DMS114 treated with DMSO at 0.1 percent for 48 hours (cell line): ENCODE measurements at regions not wholly inside any gene's neighbourhood (a gene's known extent, or its start where the extent isn't known, plus 50 kb on each side); places are given as distances from the start of the nearest gene placed in this dataset.
"Not testable (repeated sequence)": the region's sequence is repeated elsewhere in the genome, so short reads cannot be mapped to it uniquely, and the experiment has no call there.

Experiments used
- DNase-seq: peaks from one replicate; lab custom pipeline; 2025; ENCODE audit not compliant: unreplicated experiment; lab: John Stamatoyannopoulos, UW

DNA sequence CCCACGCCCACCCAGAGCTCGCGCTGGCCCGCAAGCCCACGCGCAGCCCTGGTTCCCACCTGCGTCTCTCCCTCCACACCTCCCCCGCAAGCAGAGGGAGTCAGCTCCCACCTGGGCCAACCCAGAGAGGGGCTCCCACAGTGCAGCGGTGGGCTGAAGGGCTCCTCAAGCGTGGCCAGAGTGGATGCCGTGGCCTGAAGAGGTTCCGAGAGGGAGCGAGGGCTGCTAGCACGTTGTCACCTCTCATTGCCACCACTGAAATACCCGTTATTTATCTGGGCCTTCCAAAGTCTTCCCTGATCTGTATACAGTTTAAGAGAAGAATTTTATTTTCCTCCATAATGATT lies 88.3 kb upstream of the MYLIP start:
- DNase-seq = no peak

DNA sequence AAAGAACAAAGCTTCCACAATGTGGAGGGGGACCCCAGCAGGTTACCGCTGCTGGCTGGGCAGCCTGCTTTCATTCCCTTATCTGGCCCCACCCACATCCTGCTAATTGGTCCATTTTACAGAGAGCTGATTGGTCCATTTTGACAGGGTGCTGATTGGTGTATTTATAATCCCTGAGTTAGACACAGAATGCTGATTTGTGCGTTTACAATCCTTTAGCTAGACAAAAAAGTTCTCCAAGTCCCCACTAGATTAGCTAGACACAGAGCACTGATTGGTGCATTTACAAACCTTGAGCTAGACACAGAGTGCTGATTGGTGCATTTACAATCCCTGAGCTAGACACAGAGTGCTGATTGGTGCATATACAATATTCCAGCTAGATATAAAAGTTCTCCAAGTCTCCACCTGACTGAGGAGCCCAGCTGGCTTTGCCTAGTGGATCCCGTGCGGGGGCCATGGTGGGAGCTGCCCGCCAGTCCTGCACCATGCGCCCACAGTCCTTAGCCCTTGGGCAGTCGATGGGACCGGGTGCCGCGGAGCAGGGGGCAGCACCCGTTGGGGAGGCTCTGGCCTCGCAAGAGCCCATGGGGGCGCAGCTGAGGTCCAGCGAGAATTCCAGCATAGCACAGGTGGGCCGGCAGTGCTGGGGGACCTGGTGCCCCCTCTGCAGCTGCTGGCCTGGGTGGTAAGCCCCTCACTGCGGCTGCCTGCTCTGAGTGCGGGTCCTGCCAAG lies 88.8 kb upstream of the MYLIP start:
- DNase-seq = not testable (repeated sequence)

DNA sequence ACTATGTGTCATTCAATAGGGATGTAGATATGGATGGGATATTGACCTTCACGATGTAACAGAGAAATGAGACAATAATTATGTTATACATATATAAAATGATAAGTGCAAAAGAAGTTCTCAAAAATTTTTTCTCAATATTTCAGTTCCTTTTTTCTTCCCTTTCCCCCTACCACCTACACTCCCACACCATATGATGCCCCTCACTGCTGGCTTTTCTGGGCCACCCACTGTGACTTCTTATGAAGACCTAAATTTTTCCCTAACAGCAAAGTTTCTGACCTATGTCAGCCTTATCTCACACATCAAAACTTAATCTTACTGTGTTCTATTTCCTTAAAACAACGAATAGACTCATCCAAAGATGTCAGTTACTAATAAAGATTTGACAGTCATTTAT lies 89.9 kb upstream of the MYLIP start:
- no peak for DNase-seq

DNA sequence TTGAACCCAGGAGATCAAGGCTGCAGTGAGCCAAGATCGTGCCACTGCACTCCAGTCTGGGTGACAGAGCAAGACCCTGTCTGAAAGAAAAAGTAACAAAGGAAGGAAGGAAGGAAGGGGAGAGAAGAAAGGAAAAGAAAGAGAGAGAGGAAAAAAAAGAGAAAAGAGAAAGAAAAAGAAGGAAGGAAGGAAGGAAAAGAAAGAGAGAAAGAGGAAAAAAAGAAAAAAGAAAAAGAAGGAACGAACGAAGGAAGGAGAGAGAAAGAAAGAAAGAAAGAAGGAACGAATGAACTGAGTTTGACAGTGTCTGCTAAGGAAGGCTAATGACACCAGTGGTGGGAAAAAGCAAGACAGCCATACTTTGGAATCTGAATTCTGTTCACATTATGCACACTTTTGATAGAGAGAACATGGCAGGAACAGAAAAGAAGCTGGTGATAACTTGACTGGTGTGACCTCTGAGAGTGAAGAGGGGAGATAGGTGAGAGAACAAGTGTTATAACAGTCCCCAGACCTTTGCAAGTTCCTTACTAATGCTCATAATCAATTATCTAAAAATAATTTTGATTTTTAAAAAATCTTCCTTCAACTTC lies 93.3 kb upstream of the MYLIP start:
- DNase-seq = no peak

DNA sequence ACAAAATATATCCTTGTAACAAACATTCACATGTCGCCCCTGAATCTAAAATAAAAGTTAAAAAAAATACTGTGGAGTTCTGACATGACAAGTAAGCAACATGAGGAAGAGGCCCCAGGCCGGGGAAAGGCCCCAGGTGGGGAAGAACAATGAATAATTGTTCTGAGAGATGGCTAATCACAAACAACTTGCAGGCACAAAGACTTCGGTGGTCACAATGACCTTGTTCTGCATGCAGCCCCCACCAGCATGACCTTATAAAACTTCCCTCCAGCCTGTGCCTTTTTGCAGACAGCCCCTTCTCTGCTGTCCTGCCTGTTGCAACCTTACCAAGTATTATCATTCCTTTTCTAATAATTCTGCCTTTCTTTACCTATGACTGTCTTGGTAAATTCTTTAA lies 95.7 kb upstream of the MYLIP start:
- DNase-seq = no peak

DNA sequence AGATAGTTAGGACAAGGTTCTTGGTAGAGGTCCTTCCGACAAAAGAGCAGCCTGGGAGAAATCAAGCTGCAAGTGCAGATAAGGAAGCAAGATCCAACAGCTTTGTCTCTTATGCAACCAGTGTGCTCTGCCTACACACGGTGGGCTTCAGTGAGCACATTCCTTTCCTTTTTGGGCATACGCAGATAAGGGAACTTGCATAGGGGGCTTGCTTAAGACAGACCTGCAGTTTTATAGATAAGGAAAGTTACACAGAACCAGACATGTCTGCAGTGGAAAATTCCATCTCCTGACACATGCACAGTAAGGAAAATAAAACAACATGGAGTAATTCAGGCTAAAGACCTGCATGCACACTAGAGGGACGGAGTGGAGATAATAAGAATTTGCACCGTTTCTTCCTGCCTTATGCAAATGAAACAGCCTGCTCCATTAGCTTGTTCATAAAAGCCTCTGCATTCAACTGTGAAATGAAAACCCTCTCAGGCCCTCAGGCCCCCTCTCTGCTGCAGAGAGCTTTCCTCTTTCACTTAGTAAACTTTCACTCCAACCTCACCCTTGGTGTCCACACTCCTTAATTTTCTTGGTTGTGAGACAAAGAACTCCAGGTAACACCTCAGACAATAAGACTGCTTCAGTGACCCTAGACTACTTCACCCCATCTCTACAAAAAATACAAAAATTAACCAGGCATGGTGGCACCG lies 97.5 kb upstream of the MYLIP start:
- DNase-seq = no peak

DNA sequence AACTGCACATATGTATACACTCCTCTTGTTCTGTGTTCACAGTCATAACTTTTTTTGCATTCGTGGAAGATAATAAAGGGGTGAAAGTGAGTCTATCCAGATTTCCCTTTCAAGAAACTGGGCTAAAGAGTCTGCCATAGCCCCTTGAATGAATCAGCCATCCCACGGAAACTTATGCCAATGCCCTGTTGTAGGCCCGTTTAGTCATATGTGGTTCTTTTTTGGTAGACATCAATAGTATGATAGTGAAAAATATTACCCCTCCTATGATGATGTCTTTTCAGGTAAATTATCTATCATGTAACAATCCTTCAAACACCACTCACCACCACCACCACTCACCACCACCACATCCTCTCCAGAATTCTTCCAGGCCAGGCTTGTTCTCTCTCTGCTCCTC lies 99.9 kb upstream of the MYLIP start:
- DNase-seq = no peak

DNA sequence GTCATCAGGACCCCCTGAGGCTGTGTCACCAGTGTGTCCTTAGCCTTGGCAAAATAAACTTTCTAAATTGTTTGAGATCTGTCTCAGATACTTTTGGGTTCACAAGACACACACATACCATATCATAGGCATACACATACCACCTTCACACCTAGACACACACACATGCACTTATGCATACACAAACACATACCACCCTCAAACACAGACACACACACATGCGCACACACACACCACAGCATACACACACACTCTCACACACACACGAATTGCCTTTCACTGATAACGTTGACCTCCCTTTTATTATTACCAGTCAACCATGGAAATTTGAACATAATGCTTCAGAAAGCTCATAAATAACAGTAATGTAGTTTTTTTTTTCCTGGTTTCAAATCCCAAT lies 108.6 kb upstream of the MYLIP start:
- no peak for DNase-seq

DNA sequence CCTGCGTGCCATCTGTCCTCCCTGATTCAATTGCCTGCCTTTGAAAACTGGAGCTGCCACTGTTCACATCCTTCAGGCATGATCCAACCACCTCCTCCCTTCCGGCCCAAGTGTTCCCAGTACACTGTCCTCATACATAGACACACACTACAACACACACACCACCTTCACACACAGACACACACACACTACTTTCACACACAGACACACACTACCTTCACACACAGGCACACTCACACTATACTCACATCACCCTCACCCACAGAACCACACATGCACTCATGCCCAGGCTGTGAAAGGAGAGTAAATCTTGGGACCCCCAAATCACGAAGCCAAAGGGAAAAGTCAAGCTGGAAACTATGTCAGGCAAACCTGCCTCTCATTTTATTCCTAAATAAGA lies 109.4 kb upstream of the MYLIP start:
- no peak for DNase-seq

DNA sequence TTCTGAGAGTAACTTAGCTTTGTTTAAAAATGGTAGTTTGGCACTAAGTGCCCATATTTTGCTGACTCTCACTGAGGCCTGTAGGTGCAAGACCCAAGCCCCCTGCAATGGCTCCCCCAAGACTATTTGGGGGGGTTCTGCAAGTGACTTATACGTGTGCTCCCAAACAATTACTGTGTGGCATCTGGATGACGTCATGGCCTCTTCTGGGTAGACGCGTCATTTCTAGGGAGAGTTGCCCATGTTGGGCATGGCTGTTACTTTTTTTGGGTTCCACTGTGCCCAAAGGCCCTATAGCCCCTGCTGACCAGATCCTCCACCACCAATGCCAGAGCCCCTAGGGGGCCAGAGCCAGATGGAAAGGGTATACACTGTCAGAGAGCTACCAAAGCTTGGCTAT lies 110.3 kb upstream of the MYLIP start:
- no peak for DNase-seq

DNA sequence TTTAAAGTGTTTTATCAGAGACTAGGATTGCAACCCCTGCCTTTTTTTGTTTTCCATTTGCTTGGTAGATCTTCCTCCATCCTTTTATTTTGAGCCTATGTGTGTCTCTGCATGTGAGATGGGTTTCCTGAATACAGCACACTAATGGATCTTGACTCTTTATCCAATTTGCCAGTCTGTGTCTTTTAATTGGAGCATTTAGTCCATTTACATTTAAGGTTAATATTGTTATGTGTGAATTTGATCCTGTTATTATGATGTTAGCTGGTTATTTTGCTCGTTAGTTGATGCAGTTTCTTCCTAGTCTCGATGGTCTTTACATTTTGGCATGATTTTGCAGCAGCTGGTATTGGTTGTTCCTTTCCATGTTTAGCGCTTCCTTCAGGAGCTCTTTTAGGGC lies 114.6 kb upstream of the MYLIP start:
- DNase-seq = not testable (repeated sequence)

DNA sequence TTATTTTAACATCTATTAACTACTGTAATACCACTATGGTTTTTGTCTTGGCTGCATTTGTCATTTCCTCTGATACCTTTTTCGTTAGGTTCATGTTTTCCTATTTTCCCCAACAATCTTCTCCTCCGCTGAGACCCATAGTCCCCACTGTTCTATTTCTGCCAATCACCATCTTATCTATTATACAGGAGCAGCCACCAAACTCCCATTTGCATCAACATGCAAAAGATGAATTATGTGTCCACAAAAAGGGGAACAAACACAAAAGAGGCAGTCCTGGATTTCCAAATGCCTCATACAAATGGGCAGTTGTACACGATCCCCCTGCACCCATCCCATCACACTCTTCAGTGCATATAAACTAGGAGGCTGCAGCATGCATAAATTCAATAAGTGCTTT lies 121.7 kb upstream of the MYLIP start:
- no peak for DNase-seq

DNA sequence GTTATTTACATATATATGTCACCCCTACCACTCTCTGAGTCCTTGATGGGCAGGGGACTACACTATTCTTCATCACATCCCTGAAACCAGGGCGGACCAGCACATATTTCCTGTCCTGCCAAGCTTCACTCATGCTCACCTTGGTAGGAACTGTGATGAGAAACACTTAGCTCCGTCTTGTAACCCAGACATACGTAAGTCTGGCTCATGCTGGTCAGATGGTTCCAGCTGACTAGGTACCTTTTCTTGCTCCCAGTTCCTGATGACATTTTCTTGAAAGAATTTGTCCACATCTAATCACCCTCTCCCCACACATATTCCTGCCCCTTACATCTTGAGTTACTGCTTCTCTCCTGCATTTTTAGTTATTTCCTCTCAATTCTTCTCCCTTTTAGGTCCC lies 122.2 kb upstream of the MYLIP start:
- no peak for DNase-seq

DNA sequence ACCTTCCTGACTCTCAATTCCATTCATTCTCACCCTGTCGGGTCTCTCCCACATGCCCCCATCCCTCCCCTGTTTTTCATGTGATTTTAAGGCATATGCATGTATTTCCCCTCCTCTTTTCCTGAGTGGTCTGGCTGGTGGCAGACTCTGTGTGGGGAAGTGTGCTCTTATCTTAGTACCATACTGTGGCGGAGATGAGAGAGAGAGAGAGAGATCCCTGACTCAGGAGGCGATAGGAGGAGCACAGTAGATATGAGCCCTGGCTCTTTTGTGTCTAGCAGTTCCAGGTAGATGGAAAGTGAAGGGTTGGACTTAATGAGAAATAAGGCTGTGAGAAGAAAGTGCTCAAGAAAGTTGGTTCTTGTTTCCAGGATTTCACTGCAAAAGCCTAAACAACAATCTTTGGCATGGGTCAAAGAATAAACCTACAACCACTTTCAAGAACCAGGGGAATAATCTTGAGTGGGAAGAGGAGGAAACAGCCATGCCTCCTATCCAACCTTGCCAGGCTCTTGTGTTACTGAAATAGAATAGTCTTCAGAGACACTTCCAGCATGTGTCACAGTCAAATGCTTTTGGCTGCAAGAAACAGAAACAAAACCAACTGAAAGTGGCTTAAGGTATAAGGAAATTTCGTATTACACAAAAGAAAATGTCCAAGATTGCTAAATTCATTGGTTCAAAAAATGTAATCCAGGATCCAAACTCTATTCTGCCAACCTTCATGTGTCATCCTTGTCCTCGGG lies 123.8 kb upstream of the MYLIP start:
- no peak for DNase-seq

DNA sequence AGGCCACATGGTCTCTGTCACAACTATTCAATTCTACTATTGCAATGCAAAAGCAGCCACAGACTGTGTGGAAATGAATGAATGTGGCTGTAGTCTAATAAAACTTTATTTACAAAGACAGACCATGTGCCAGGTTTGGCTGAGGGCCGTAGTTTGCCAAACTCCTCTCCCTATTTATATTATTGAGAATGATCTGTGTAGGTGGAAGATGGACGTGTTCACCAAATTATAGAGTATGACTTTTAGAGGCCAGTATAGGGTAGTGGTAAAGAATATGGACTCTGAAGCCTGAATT lies 125.7 kb upstream of the MYLIP start:
- no peak for DNase-seq

DNA sequence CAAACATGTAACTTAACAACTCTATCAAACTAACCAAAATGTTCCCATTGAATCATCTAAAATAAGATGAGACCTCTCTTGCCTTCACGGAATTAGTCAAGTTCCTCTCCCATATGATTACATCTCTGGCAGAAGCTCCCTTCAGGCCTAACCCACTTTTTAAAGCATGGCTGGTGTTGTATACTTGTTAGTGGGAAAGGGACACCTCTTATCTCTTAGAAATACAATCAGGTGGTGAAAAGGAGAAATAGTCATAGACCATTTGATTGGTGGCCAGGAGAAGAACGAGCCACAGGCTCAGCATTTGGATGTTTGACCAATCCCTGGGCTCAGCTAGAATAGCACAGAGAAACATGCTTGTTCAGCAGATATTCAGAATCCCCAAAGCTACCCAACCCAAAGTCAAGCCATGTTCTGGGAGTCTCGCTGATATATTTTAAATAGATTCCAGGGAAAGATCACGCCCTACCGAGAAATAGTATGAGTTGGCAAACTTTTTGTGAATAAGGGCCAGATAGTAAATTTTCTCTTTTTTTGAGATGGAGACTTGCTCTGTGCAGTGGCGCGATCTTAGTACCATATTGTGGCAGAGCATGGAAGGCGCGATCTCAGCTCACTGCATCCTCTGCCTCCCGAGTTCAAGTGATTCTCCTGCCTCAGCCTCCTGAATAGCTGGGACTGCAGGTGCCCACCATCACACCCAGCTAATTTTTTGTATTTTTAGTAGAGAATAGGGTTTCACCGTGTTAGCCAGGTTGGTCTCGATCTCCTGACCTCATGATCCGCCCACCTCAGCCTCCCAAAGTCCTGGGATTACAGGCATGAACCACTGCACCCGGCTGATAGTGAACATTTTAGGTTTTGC lies 126.3 kb upstream of the MYLIP start:
- no peak for DNase-seq

DNA sequence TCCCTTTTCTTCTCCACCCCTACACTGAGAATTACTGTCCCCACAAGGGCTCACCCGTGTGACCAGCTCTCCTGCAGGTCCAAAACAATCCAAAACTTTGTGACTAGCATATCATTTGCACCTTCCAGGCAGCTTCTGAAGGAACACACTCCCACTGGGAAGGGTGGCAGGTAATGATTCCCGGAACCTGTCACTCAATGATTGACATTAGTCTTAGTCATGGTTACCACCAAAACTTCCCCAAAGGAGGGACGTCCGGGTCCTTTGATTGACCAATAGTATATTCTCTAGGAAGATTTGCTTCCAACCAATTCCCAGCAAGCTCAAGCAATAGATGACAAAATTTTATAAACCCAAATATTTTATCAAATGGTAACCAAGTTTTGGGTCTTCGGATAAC lies 127.7 kb upstream of the MYLIP start:
- no peak for DNase-seq

DNA sequence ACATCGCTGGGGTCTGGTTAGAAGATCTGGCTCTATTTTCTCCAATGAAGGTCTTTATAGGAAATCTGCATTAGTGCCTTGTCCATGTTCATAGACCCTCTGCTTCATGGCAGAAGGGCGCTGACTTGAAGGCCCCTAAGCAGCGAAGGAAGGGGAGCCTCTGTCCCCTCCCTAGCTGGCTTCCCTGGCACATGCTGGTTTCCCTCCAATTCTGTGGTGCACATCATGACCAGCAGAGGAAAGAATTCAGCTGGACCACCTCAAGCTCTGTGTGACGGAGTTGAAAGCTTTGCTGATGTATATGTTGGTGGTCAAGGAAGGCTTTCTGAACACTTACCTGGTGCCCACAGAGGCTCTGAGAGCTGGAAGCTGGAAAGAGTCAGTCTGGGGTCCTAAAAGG lies 129.7 kb upstream of the MYLIP start:
- DNase-seq = no peak

DNA sequence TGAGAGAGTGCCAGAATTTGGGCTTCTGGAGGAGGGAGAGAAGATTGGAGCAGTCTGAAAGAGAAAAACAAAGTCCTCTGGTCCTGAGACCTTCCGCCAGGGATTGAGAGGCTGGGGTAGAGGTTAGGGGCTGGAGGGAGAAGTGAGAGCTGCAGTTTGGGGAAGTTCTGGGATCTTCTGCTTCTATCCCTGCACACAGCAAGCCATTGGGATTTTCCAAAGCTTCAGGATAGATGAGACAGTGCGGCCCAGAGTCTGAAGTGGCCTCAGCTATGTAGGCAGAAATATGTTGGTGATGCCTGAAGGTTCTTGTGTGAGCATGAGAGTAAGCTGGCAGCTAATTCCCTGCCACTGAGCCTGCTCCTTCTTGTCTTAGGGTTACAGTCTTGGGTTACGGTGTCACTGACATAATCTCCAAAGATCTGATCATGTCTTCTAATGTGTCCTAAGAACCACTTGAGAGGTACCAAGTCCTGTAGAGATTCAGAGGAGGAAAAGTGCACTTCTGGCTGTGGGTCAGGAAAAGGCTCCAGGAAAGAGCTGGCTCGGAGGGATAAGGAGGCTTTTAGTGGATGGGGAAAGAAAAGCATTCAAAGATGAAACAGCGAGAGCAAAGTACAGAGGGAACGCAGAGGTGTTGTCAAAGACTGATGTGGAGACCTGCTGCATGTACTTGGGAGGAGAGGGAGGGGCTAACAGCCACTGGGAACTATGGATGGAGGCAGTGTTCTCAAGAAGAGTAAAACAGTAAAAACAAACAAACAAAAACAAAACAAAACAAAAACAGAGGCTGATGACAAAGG lies 131.1 kb upstream of the MYLIP start:
- DNase-seq = no peak

DNA sequence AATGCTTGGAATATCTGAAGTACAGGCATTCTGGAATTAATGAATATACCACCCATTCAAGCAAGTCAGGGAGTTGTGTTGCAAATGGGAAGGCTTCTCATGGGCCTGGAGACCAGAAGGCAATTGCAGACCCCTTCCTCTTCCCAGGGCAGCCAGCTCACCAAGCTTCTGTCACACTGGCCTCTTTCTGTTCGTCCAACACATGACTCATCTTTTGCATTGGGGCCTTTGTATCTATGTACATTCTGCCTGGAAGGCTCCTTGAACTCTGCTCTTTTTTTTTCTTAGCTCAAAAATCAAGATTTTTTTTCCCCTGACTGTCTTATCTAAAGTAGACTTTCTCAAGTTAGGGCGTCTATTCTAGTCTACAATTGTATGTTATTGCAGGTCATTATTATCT lies 132.9 kb upstream of the MYLIP start:
- DNase-seq = no peak
